HG03280 (cell line): ENCODE measurements at regions not wholly inside any gene's neighbourhood (a gene's known extent, or its start where the extent isn't known, plus 50 kb on each side); places are given as distances from the start of the nearest gene placed in this dataset.

Experiments
- ATAC-seq: cut with Tn5 transposase; IDR thresholded peaks from one replicate; pipeline ENCODE4 v1.9.1; 2021; ENCODE audit warnings: mild to moderate bottlenecking, moderate library complexity; ENCODE audit not compliant: unreplicated experiment

DNA sequence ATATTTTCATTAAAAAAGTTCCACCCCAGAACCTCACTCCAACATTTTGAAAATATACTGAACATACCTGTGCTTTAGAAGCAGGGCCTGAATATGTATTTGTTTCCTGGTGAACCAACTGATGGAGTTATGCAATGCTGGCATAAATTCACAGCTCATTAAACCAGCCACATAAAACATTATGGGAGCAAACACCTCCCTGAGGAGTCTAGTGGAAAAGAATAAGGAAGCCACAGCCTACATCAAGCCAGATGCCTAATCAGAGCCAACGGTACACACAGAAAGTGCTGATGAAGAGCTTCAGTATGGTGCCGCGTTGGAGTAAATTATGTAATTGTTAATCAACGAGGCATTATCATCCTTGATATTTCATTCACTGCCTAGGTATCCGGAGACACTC lies 199.5 kb downstream of the AJAP1 start:
- no peak for ATAC-seq

DNA sequence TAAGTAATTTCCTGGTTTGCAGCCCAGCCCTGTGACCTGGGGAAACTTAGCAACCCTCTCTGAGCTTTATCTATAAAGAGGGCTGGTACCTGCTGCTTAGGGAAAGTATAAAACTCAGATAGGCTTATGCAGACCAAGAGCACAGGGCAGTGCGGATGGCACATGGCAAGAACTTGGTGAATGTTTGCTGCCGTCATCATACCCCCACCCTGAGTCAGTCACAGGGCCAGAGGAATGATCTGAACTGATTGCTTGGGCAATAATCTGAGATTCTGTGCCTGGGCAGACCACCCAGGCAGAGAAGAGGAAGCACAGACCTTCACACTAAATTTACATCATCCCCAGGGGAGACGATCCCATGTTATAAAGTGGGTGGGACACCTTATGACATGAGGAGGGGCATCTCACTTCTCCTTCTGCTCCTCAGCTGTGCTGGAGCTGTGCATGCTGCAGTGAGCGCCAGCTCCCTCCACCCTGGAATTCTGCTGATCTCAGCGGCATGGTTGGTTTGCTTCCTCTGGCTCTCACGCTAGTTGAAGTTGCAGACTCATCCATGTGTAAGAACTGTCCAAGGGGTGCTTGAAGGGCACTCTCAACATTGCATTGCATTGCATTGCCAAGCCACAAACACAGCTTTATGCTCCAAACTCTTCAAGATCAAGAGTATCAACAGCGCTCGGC lies 197.1 kb downstream of the AJAP1 start:
- ATAC-seq, result no peak

DNA sequence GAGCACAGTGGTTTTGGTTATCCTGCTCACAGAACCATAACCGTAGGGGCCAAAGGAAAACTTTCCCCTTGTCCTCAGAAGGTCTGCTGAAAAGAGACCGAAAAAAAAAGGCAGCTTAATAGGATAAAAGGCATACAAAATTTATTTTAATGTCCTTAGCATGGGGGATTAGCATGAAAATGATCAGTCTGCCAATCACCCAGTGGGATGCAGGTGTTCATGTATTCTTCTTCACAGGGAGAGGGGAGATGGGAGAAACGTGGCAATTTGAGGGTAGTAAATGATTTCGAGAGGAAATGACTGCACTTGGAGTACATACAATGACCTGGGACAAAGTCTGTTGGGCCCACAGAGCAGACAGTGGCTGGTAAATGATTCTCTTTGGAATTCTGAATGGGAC lies 194.0 kb downstream of the AJAP1 start:
- no peak for ATAC-seq

DNA sequence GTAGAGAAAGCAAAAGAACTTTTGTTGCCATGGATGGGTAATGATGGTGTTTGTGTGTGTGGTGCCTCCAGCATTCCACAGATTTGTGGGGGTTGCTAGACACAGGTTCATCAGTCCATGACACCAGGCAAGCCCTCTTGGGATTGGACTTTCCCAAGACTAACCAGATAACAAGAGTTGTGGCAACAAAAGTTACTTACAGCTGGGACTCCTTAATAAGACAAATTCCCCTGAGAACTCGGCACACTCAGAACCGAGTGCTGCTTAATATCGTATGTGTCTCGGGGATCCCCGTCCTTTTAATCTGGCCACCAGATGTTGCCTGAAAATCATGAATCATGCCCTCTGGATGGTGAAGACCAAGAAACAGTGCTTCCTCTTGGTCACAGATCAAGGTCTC lies 193.3 kb downstream of the AJAP1 start:
- no peak for ATAC-seq
